GM12891 (cell line): ENCODE measurements at regions not wholly inside any gene's neighbourhood (a gene's known extent, or its start where the extent isn't known, plus 50 kb on each side); places are given as distances from the start of the nearest gene placed in this dataset.

Experiments
- DNase-seq: peaks from one replicate; pipeline ENCODE4 v3.0.0; 2011; ENCODE audit warnings: low spot score; ENCODE audit not compliant: insufficient read length
- FAIRE-seq: peaks from 2 replicates; lab custom pipeline; 2011; peaks lifted over from hg19 to GRCh38; lab: Jason Lieb, UNC
- PAX5 ChIP-seq: IDR thresholded peaks from 2 replicates; pipeline ENCODE4 v1.6.1; 2011; ENCODE audit warnings: low read length, moderate library complexity, mild to moderate bottlenecking; ENCODE audit not compliant: insufficient read depth, severe bottlenecking
- POLR2A ChIP-seq: IDR thresholded peaks from 2 replicates; pipeline ENCODE4 v1.6.1; 2011; ENCODE audit warnings: low read depth, low read length, control low read depth
- POLR2AphosphoS5 ChIP-seq: IDR thresholded peaks from 2 replicates; pipeline ENCODE4 v1.6.1; 2011; ENCODE audit warnings: low read depth, low read length, control low read depth
- POU2F2 ChIP-seq: IDR thresholded peaks from 2 replicates; pipeline ENCODE4 v1.6.1; 2011; ENCODE audit warnings: low read depth, mild to moderate bottlenecking, control low read depth, low read length, moderate library complexity
- SPI1 ChIP-seq: IDR thresholded peaks from 2 replicates; pipeline ENCODE4 v1.6.1; 2011; ENCODE audit warnings: low read depth, low read length, control low read depth
- TAF1 ChIP-seq: IDR thresholded peaks from 2 replicates; pipeline ENCODE4 v1.6.1; 2011; ENCODE audit warnings: low read depth, low read length, control low read depth

DNA sequence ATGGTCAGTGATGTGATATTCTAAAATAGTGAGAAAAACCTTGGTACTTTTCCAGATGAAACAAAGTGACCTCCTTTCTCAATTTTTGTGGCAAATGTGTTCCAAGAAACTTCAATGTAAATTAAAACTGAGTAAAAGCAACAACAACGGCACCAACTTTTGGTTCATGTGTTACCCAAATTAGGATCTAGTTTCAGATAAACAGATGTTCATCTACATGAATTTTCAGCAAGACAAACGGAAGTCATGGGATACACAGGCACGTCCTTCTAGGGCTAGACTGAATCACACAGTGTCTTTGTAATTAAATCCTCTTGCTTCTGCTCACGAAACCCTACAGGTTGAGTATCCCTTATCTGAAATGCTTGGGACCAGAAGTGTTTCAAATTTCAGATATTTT is 915.2 kb downstream of the TFAP2A start:
- no peak for FAIRE-seq
- no peak for DNase-seq
- no peak for TF ChIP-seq SPI1
- no peak for TF ChIP-seq POLR2AphosphoS5
- TF ChIP-seq POU2F2, result no peak
- no peak for TF ChIP-seq POLR2A
- TF ChIP-seq TAF1, result no peak
- TF ChIP-seq PAX5, result no peak

DNA sequence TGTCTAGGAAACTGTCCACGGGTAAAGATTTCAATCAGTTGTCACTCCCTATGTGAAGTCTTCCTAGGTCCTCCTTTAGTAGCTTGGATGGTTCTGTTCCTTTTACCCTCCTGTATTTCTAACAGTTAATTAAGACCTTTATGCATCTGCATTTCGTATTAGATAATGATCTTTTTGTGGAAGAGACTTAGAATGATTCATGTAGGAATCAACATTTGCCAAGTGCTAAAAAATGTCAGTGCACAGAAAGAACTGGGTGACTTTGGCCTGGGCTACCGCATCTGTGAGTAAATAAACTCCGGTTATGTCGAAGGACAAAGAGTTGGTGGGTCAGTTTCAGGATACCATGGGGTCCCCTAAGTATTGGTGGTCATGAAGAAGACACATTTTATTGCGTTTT is 918.0 kb downstream of the TFAP2A start:
- no peak for TF ChIP-seq POLR2AphosphoS5
- TF ChIP-seq POLR2A, result no peak
- no peak for DNase-seq
- FAIRE-seq, result no peak

GRCh38 chr6:9494864-9495263 is 920.0 kb downstream of the TFAP2A start:
- FAIRE-seq (no peak), DNase-seq (no peak)
- no peak for TF ChIP-seq POLR2A
- no peak for TF ChIP-seq TAF1
- TF ChIP-seq PAX5, result no peak
- TF ChIP-seq POU2F2, result no peak
- TF ChIP-seq POLR2AphosphoS5, result no peak
- no peak for TF ChIP-seq SPI1

GRCh38 chr6:9492790-9493189 is 922.1 kb downstream of the TFAP2A start:
- no peak for FAIRE-seq
- no peak for DNase-seq
- TF ChIP-seq SPI1 (no peak), PAX5 (no peak), TAF1 (no peak), POLR2A (no peak), POLR2AphosphoS5 (no peak), POU2F2 (no peak)

DNA sequence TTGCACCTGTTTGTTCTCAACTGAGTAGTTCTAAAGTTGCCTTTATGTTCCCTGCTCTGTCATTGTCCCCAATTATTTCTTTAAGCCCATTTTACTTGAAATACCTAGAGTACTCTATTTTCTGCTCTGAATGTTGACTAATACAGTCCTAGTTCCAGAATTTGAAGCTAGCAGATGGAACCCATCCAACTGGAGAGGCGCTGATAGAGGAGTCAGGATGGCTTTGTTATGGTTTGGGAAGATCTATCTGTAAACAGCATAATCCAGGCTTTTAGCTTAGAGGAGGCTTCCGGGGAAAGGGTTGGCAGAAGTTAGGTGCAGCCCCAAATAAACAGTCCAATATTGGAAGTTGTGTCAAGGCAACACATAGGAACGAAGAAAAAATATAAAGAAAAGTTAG is 927.7 kb downstream of the TFAP2A start:
- TF ChIP-seq SPI1, result no peak
- no peak for TF ChIP-seq POLR2AphosphoS5
- TF ChIP-seq TAF1, result no peak
- TF ChIP-seq POLR2A, result no peak
- no peak for TF ChIP-seq POU2F2
- no peak for TF ChIP-seq PAX5
- FAIRE-seq, result no peak

GRCh38 chr6:9485992-9486391 is 928.9 kb downstream of the TFAP2A start:
- no peak for FAIRE-seq
- no peak for DNase-seq
- no peak for TF ChIP-seq POLR2A
- no peak for TF ChIP-seq PAX5
- no peak for TF ChIP-seq POLR2AphosphoS5
- TF ChIP-seq TAF1, result no peak
- no peak for TF ChIP-seq POU2F2
- no peak for TF ChIP-seq SPI1

More for the DNA sequence above, 927.7 kb downstream of the TFAP2A start:
- no peak for DNase-seq

GRCh38 chr6:9484686-9485085 is 930.2 kb downstream of the TFAP2A start:
- no peak for DNase-seq
- TF ChIP-seq POLR2AphosphoS5 (no peak), TAF1 (no peak), POU2F2 (no peak), PAX5 (no peak), SPI1 (no peak), POLR2A (no peak)
- no peak for FAIRE-seq

DNA sequence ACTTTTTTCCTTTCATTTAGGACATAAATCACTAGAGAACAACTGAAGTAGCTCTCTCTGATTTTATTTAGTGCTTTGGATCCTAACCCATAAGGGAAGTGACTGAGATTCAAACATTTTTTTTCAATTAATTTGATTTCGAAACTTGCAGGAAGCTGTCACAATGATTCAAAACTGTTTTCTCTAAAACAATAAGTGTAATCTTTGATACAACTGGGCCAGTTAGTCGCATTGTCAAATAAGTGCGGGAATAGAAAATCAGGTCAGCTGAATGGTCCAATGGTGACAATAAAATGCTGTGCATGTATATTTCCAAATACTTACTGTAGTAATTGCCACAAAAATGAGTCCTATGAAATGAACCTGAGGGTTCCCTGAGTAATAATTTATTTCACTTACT is 930.8 kb downstream of the TFAP2A start:
- TF ChIP-seq PAX5 (no peak), SPI1 (no peak), POU2F2 (no peak), POLR2AphosphoS5 (no peak), POLR2A (no peak), TAF1 (no peak)
- no peak for DNase-seq
- no peak for FAIRE-seq

DNA sequence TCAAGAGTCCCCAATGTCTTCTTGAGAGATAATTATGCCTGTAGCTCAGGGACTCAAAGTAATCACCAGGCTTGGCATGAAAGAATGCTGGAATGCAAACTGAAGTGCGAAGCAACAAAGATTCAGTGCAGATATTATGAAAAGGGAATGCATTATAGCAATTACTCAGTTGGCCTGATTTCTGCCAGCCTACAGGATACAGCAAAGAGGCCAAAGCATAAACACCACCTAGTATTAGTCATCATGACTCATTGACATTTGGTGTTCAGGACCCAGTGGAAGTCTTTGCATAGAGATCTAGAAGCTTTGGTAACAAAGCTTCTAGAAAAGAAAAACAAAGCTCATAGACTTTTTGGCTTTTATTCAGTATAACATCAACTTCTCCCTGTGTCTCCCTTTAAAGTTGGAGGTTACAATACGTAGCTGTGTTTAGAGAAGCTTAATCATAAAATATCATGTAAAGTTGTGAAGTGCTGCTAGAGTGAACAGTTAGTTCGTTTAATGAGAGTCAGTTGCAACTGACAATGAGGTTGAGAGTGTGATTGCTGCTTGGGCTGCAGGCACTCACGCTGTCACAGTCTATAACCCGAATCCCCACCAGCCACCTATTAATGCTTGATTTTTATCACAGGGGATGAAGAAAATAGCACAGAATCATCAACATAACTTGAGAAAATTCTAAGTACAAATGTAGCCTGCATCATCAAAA is 932.7 kb downstream of the TFAP2A start:
- no peak for DNase-seq
- no peak for TF ChIP-seq PAX5
- no peak for TF ChIP-seq TAF1
- TF ChIP-seq POLR2A, result no peak
- TF ChIP-seq POU2F2, result no peak
- no peak for TF ChIP-seq SPI1
- no peak for TF ChIP-seq POLR2AphosphoS5
- no peak for FAIRE-seq
